Anterior cingulate cortex (tissue), 58 donors: ENCODE measurements at regions not wholly inside any gene's neighbourhood (a gene's known extent, or its start where the extent isn't known, plus 50 kb on each side); places are given as distances from the start of the nearest gene placed in this dataset.
"Not testable (repeated sequence)": the region's sequence is repeated elsewhere in the genome, so short reads cannot be mapped to it uniquely, and the experiment has no call there.

ENCODE experiments used
- DNase-seq, 58 donors: peaks; one replicate each; lab custom pipeline; 2025; lab: John Stamatoyannopoulos, UW

GRCh38 chr6:37580176-37580955 lies 80.7 kb upstream of the CCDC167 start:
- no peak for DNase-seq

- no peak for DNase-seq
Observed at GRCh38 chr6:37579444-37580067, 79.9 kb upstream of the CCDC167 start.

- no peak for DNase-seq
Observed at GRCh38 chr6:37578104-37578503, 78.4 kb upstream of the CCDC167 start.

DNA sequence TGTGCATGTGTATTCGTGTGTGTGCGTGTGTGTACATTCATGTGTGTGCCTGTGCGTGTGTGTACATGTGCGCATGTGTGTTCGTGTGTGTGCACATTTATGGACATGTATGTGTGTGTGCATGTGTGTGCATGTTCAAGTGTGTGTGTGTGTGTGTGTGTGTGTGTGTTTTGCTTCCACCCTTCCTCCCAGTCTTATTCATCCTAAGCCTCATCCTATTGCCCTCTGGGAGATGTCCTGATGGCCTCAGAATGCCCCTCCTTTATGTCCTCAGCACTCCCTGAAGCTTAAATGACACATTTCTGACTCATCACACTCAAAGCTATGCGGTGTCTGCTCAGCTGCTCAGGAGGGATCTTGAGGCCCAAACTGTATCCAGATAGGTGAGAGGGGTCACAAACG lies 76.6 kb upstream of the CCDC167 start:
- no peak for DNase-seq

DNA sequence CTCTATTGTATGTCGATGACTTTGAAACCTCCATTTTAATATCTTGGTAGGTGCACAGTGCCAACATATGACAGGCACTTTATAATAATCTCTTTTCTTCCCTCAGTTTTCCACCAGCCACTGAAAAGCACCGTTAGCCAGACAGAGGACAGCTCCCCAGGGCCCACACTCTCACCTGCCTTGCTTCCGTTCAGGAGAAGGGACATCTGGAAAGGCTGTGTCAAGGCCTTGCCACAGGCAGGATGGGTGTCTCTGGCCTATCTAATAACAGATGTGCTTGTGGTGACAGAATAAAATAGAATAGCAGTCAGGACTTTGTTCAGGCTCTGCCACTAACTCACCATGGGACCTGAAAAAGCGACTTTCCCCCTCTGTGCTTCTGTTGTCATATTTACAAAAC lies 75.5 kb upstream of the CCDC167 start:
- DNase-seq = no peak

DNA sequence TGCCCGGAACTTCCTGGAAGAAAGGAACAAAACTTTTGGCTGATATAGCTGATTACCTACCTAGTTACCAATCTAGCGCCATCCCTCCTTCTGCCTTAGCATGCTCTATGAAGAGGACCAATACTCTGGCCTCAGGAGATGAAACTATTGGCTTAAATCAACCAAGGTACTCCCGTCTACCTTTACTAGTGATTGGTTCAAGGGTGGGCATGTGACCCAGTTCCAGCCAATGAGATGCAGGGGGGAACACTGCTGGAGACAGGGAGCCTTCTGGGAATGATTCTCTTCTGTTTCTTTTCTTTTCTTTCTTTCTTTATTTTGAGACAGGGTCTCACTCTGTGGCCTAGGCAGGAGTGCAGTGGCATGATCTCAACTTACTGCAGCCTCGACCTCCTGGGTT lies 72.6 kb upstream of the CCDC167 start:
- DNase-seq = no peak

GRCh38 chr6:37570482-37571133 lies 70.9 kb upstream of the CCDC167 start:
- no peak for DNase-seq

- no peak for DNase-seq
Observed at GRCh38 chr6:37569743-37570481, 70.2 kb upstream of the CCDC167 start.

DNA sequence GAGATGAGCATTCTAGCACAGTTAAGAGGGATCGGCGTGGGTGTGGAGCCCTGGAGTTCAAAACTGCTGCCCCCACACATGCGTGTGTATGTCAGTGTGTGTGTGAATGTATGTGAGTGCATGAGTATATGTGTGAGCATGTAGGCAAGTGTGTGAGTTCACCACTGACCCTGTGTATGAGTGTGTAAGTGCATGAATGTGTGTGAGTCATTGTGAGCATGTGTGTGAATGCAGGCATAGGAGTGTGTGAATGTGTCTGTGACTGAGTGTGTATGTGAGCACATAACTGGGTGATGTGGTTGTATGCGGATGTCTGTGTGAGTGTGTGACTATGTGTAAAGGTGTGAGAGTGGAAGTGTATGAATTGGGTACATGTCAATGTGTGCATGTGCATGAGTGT lies 69.6 kb upstream of the CCDC167 start:
- DNase-seq = no peak

DNA sequence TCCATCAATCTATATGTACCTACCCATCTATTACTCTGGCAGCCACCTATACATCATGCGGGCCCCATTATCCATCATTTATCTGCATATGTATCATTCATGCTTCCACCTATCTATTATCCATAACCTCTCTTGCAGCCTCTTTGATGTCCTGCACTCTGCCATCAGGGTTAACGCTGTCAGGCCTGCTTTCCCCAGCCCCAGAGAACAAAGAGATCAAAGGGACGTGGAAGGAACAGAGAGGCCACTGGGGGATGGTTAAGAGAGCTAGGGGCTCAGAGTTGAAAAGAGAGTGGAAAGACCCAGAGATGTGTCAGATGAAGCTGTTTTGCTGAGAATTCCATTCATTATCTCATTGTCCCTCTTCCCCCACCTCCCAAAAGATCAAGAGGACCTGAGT lies 67.3 kb upstream of the CCDC167 start:
- DNase-seq = no peak

- peak in 54 of 58 donors; percentile 10 to 77 (median 59) for DNase-seq
Observed at GRCh38 chr6:37566111-37566949, 66.6 kb upstream of the CCDC167 start.

- peak in 45 of 58 donors; percentile 14 to 69 (median 43) for DNase-seq
Observed at GRCh38 chr6:37565267-37566110, 65.8 kb upstream of the CCDC167 start.

DNA sequence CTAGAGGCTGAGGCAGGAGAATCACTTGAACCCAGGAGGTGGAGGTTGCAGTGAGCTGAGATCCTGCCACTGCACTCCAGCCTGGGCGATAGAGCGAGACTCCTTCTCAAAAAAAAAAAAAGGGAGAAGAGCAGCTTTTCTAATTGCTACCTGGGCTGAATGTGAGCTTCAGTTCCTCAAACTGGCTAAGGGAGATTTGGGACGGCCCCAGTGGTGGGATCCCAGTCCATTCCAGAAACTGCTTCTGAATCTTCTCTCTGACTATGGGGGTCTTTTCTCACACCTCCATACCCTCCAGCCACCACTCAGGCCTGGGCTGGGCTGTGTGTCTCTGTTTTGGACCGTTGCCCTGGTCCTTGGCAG lies 63.2 kb upstream of the CCDC167 start:
- not testable (repeated sequence) for DNase-seq

DNA sequence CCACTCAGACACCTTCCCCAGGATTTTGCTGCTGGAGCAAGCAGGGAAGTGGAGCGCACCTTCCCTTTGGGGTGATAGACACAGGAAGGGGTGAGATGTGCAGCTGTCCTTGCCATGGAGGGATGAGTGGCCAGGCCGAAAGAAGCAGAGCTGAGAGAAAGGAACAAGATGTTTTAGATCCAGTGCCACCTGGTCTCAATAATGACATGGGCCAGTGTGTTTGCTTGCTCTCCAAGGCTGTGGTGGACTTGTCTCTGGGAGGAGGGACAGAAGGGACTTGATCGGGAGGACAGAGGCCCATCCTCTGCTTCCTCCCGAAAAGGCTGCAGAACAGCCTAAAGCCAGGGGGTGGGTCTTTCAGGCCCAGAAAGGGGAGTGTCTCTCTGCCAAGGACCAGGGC lies 61.7 kb upstream of the CCDC167 start:
- no peak for DNase-seq

DNA sequence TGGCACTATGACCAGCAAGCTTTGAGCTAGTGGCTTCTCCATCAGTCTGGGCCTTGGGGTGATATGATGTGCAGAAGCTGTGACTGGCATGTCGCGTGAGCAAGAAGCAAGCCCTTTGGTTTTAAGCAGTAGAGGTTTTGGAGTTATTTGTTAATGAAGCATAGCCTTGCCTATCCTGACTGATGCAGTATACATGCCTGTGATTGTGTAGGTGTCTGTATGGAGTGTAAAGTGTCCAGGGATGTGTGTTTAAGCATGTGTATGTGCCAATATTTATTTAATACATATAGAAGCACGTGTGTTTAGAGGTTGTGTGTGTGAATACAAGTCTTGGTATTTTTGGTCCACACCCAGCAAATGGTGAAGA lies 61.0 kb upstream of the CCDC167 start:
- DNase-seq = no peak

DNA sequence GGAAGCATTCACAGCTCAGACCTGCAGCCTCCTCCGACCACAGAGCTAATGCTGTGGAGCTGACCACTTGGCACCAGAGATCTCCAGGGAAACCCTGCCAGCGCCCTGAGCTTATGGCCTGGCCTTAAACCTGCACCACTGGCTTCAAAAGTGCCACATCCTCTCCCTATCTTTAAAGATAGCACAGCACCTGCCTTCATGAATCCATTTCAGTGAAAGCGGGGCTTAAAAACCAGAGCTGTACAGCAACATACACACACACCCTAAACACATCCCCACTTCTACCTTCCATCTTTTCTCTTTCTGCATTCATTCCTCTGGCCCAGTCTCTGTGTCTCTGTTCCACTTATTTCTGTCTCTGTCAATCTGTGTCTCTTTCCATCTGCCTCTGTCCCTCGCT lies 59.8 kb upstream of the CCDC167 start:
- DNase-seq = no peak

DNA sequence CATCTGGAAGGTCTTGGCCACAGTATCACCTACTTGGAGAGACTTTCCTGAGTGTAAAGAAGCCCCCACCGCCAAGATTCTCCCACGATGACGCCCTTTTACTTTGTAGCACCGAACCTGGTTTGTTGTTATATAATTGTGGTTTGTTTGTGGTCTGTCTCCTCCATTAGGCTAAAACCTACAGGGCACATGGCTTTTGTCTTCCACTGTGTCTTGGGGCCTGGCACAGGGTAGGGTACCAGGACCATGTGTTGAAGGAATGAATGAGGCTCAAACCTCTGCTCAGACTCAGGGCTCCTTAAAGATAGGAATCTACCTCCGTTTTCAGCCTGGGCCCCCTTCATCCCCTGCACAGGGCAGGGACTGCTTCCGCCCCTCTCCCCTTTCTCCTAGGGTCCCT lies 59.4 kb upstream of the CCDC167 start:
- DNase-seq = no peak

GRCh38 chr6:37558646-37559045 lies 59.0 kb upstream of the CCDC167 start:
- no peak for DNase-seq

GRCh38 chr6:37558168-37558567 lies 58.5 kb upstream of the CCDC167 start:
- no peak for DNase-seq
